Keratinocyte (primary cell): ENCODE measurements at regions not wholly inside any gene's neighbourhood (a gene's known extent, or its start where the extent isn't known, plus 50 kb on each side); places are given as distances from the start of the nearest gene placed in this dataset.

Source experiments
- DNase-seq: peaks from one replicate; pipeline ENCODE4 v3.0.0-alpha.2; 2011; ENCODE audit warnings: low read depth, missing footprints, low spot score
- FAIRE-seq: peaks from 2 replicates; lab custom pipeline; 2011; peaks lifted over from hg19 to GRCh38; lab: Jason Lieb, UNC
- H2AFZ ChIP-seq: 2 replicates; pipeline ENCODE4 v1.6.0; 2012; ENCODE audit warnings: low read length, control low read depth, inconsistent platforms; ENCODE audit not compliant: control insufficient read depth
- H3K27ac ChIP-seq: 2 replicates; pipeline ENCODE4 v1.5.1; 2011; ENCODE audit warnings: low read length; ENCODE audit not compliant: control insufficient read depth, insufficient read depth
- H3K27me3 ChIP-seq: 3 replicates; pipeline ENCODE4 v1.6.0; 2011; ENCODE audit warnings: low read length; ENCODE audit not compliant: control insufficient read depth, insufficient read depth; ENCODE audit errors: extremely low read depth
- H3K36me3 ChIP-seq, 2 experiments: 2 replicates in 1 of 2; 3 replicates in 1 of 2; pipeline ENCODE4 v1.5.1; 2011; ENCODE audit warnings: low read length in 2 of 2, mild to moderate bottlenecking in 1 of 2; ENCODE audit not compliant: control insufficient read depth in 2 of 2, insufficient read depth in 2 of 2; ENCODE audit errors: extremely low read depth in 1 of 2
- H3K4me1 ChIP-seq: 3 replicates; pipeline ENCODE4 v1.5.1; 2011; ENCODE audit warnings: low read length; ENCODE audit not compliant: control insufficient read depth, insufficient read depth; ENCODE audit errors: extremely low read depth
- H3K4me2 ChIP-seq: 3 replicates; pipeline ENCODE4 v1.6.0; 2011; ENCODE audit warnings: low read depth, low read length; ENCODE audit not compliant: control insufficient read depth, insufficient read depth; ENCODE audit errors: extremely low read depth
- H3K4me3 ChIP-seq, 3 experiments: fragments of 200-600 bp in 1 of 3; sonication (generic) in 1 of 3; 2 replicates in 2 of 3; 3 replicates in 1 of 3; pipeline ENCODE4 v1.5.1; 2011 to 2016; ENCODE audit warnings: low read length in 3 of 3, mild to moderate bottlenecking in 3 of 3, control low read depth in 2 of 3, inconsistent platforms in 1 of 3, low read depth in 1 of 3, mixed read lengths in 1 of 3, mixed run types in 1 of 3, moderate library complexity in 1 of 3; ENCODE audit not compliant: control insufficient read depth in 2 of 3, insufficient read depth in 2 of 3; ENCODE audit errors: extremely low read depth in 1 of 3
- H3K79me2 ChIP-seq: 2 replicates; pipeline ENCODE4 v1.6.0; 2012; ENCODE audit warnings: low read length; ENCODE audit not compliant: control insufficient read depth, insufficient read depth
- H3K9ac ChIP-seq: 3 replicates; pipeline ENCODE4 v1.6.0; 2011; ENCODE audit warnings: low read length; ENCODE audit not compliant: control insufficient read depth, insufficient read depth; ENCODE audit errors: extremely low read depth
- H3K9me1 ChIP-seq: 3 replicates; pipeline ENCODE4 v1.6.0; 2011; ENCODE audit warnings: low read length; ENCODE audit not compliant: control insufficient read depth, insufficient read depth; ENCODE audit errors: extremely low read depth
- H3K9me3 ChIP-seq: 2 replicates; pipeline ENCODE4 v1.5.1; 2012; ENCODE audit warnings: low read depth, low read length; ENCODE audit not compliant: control insufficient read depth
- H4K20me1 ChIP-seq: 3 replicates; pipeline ENCODE4 v1.6.0; 2011; ENCODE audit warnings: low read length; ENCODE audit not compliant: control insufficient read depth, insufficient read depth; ENCODE audit errors: extremely low read depth
- CTCF ChIP-seq, 3 experiments: IDR thresholded peaks in 1 of 3; conservative IDR thresholded peaks in 1 of 3; optimal IDR thresholded peaks in 1 of 3; 2 replicates in 2 of 3; 3 replicates in 1 of 3; pipeline versions ENCODE3 to v1.5.1; 2011; ENCODE audit warnings: low read length in 3 of 3, mild to moderate bottlenecking in 3 of 3, moderate library complexity in 2 of 3, control low read depth in 1 of 3, inconsistent platforms in 1 of 3; ENCODE audit not compliant: insufficient read depth in 2 of 3; ENCODE audit errors: extremely low read depth in 1 of 3
- EZH2 ChIP-seq: IDR thresholded peaks from one replicate; pipeline ENCODE4 v1.6.1; 2012; ENCODE audit warnings: inconsistent platforms, mild to moderate bottlenecking, low read length, moderate library complexity
- dilution Hi-C: fragments of 300-500 bp; cut with MboI; formaldehyde crosslinking; loops from one replicate; pipeline ENCODE4 v1.7.0; 2020; ENCODE audit warnings: low sequenced_read_pairs; ENCODE audit not compliant: extremely low pct_ligation_motif_present

- H3K9me1 ChIP-seq = no peaks in the 10 kb centered on the region
- no peaks in the 10 kb centered on the region for H3K4me1 ChIP-seq
- no peak for TF ChIP-seq EZH2
- no peak for TF ChIP-seq CTCF (optimal IDR thresholded peaks at IDR 0.05 in 1 of 3, IDR thresholded peaks at IDR 0.05 in 1 of 3, conservative IDR thresholded peaks at IDR 0.05 in 1 of 3; ENCODE audit: extremely low read depth in 1 of 3, insufficient read depth in 2 of 3, low read length in 3 of 3)
- H3K9ac ChIP-seq = no peak overlapping the region
- H3K79me2 ChIP-seq = no peaks in the 10 kb centered on the region
- dilution Hi-C loops = no loop called here
- no peak overlapping the region for H3K27ac ChIP-seq
- FAIRE-seq = no peak
- no peaks in the 10 kb centered on the region for H3K27me3 ChIP-seq
- no peak overlapping the region for H3K4me2 ChIP-seq
- no peaks in the 10 kb centered on the region for H3K36me3 ChIP-seq
- peaks cover 2% of the 10 kb centered on the region for H3K9me3 ChIP-seq
- H2AFZ ChIP-seq = no peak overlapping the region
- DNase-seq = no peak
- H3K4me3 ChIP-seq = no peak overlapping the region
- no peaks in the 10 kb centered on the region for H4K20me1 ChIP-seq
Observed at GRCh38 chr5:74095871-74096270, 469.9 kb downstream of the ARHGEF28 start.

GRCh38 chr5:74094782-74095108, 468.7 kb downstream of the ARHGEF28 start:
- Histone ChIP-seq H4K20me1 (no peaks in the 10 kb centered on the region), H3K27me3 (no peaks in the 10 kb centered on the region), H3K9ac (no peak overlapping the region), H3K36me3 (no peaks in the 10 kb centered on the region), H2AFZ (no peak overlapping the region), H3K4me3 (no peak overlapping the region), H3K27ac (no peak overlapping the region), H3K4me1 (no peaks in the 10 kb centered on the region), H3K79me2 (no peaks in the 10 kb centered on the region), H3K4me2 (no peak overlapping the region), H3K9me3 (peaks cover 2% of the 10 kb centered on the region), H3K9me1 (no peaks in the 10 kb centered on the region)
- FAIRE-seq = no peak
- TF ChIP-seq CTCF (optimal IDR thresholded peaks at IDR 0.05 in 1 of 3, IDR thresholded peaks at IDR 0.05 in 1 of 3, conservative IDR thresholded peaks at IDR 0.05 in 1 of 3; ENCODE audit: extremely low read depth in 1 of 3, insufficient read depth in 2 of 3, low read length in 3 of 3) (no peak), EZH2 (no peak)
- DNase-seq = no peak
- dilution Hi-C loops = no loop called here
